Choroid plexus epithelial cell (primary cell): ENCODE measurements at regions not wholly inside any gene's neighbourhood (a gene's known extent, or its start where the extent isn't known, plus 50 kb on each side); places are given as distances from the start of the nearest gene placed in this dataset.
A peak's percentile ranks its signal among the peaks of the same experiment; 100 is the strongest.

ENCODE experiments used
- DNase-seq: peaks from one replicate; pipeline ENCODE4 v3.0.0-alpha.2; 2010; ENCODE audit warnings: low read depth
- H3K4me3 ChIP-seq: 2 replicates; pipeline ENCODE4 v1.5.1; 2011; ENCODE audit warnings: low read depth, mild to moderate bottlenecking, control low read depth, low read length, moderate library complexity
- TF ChIP-seq, protein P1 (sequence below): conservative IDR thresholded peaks from 2 replicates; pipeline ENCODE4 v1.5.1; 2011; ENCODE audit warnings: low read depth, mild to moderate bottlenecking, control low read depth, inconsistent platforms, low read length, moderate library complexity

DNA sequence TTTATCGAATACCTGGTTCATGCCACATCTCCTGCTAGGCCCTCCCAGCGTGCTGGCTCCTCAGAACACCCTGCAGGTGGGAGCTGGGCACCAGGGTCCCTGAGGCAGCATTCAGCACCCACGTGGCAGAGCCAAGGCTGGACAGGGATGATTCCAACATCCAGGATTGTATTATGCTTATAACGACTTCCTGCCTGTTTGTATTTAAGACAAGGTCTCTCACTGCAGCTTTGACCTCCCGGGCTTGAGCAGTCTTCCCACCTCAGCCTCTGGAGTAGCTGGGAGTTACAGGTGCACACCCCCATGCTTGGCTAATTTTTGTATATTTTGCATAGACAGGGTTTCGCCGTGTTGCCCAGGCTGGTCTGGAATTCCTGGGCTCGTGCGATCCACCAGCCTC is 64.7 kb upstream of the WNT7B start:
- TF ChIP-seq, protein P1, sequence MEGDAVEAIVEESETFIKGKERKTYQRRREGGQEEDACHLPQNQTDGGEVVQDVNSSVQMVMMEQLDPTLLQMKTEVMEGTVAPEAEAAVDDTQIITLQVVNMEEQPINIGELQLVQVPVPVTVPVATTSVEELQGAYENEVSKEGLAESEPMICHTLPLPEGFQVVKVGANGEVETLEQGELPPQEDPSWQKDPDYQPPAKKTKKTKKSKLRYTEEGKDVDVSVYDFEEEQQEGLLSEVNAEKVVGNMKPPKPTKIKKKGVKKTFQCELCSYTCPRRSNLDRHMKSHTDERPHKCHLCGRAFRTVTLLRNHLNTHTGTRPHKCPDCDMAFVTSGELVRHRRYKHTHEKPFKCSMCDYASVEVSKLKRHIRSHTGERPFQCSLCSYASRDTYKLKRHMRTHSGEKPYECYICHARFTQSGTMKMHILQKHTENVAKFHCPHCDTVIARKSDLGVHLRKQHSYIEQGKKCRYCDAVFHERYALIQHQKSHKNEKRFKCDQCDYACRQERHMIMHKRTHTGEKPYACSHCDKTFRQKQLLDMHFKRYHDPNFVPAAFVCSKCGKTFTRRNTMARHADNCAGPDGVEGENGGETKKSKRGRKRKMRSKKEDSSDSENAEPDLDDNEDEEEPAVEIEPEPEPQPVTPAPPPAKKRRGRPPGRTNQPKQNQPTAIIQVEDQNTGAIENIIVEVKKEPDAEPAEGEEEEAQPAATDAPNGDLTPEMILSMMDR = no peak
- H3K4me3 ChIP-seq = no peak overlapping the region
- DNase-seq = no peak

DNA sequence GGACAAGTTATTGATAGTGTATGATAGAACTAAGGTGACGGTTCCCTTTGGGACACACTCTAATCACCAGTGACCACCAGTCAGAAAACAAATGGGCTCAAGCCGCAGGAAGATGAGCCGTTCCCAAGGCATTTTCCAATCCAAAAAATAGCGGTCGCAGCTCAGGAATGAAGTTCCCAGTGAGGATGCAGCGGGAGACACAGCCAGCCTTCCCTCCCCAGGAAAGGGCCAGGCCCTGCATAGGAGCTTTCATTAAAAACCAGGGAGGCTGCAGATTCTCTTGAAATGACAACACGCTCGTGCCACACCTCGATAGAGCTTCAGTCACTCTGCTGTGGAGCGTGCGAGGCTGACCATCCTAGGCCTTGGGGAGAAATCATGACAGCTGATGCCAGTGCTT is 65.8 kb upstream of the WNT7B start:
- H3K4me3 ChIP-seq = no peak overlapping the region
- TF ChIP-seq, protein P1 = no peak
- DNase-seq = no peak

DNA sequence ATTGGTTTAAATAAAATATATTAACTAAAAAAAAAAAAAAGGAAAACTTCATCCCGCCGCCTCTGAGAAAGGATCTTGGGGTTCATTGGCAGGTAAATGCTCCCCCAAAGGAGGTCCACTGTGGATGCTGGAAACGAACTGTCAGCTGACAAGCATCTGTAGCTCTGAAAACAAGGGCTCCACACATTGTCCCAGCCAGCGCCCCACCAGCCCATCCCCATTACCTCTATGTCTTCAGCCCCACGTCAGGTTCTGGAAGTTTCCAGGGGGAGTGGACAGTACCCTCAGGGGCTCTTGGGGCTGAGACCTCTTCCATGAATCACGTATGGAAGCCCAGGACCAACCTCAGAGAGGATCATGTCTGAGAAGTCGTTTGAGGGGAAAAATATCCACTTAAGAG is 66.4 kb upstream of the WNT7B start:
- DNase-seq = no peak
- TF ChIP-seq, protein P1 = no peak
- H3K4me3 ChIP-seq = no peak overlapping the region

DNA sequence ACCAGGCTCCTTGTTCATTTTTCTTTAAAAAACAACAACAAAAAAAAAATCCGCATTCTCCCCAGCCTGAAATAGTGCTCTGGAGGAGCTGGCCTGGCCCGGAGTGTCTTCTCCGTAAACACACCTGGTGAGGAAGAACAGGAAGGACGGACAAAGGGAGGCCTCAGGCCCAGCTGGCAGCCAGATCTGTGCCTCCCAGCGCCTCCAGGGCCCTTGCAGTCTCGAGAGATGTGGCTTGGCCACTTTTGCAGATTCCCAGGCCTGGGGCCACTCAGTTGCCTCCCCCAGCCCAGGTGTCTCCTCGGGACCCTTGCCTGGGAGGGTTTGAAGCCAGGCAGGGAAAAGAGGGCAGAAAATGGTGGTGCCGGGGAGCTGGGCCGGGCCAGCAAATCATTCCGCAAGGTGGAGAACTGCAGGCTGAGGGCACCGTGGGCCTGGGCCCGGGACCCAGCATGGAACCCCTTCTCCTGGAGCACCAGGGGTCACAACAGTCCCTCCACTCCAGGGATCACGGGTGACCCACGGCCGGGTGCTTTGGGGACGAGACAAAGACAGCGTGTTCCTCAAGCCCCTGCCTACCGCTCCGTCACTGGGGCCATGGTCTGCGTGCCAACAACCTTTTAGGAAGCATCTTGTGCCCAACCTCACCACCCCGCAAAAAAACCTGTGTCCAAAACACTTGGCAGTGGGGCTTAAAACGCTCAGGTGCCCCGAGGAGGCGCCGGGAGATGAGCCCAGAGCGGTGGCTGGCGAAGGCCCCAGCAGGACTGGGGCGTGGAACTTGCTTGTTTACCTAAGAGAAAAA is 67.1 kb upstream of the WNT7B start:
- peak overlapping the region; percentile 61 for H3K4me3 ChIP-seq
- TF ChIP-seq, protein P1 = no peak
- DNase-seq = no peak

- TF ChIP-seq, protein P1 = no peak
- peak overlapping the region; percentile 61 for H3K4me3 ChIP-seq
- peak; percentile 35 for DNase-seq
Observed at GRCh38 chr22:46044621-46045458, 67.9 kb upstream of the WNT7B start.

DNA sequence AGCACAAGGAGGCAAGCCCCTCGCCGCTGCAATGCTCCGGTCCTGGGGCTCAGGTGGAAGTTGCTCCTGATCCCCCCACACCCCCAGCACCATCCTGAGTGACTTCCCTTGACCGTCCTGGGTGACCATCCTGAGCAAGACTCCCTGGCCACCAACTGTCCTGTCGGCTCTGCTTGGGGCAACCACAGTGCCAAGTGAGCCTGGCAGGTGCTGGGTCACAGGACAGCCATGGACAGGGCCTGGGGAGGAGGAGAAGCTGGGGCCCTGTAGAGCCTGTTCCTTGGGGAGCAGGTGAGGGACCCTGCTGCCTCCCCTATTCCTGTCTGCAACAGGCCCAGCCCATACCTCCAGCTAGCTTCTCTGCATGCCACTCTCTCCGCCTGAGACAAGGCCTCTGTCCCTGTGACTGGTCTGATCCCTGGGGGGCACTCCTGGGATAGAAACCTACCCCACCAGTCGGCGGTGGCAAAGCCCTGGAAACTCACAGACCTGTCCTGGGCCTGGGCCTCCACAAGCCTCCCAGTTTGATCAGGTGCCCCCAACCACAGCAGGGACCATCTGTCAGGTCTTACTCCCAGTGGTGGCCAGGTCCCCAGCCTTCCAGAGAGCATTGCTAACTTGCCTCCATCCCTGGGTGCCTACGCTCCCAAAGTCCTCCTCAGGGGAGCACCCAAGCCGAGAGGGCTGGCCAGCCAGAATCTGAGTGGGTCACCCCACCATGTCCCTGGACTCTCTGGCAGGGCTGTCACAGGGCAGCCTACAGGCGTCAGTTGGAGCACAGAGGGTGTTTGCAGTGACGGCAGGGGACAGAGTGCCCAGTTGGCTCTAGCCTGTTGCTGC is 68.7 kb upstream of the WNT7B start:
- TF ChIP-seq, protein P1 = no peak
- H3K4me3 ChIP-seq = peak overlapping the region; percentile 61
- no peak for DNase-seq
